Activated CD4-positive, alpha-beta memory T cell treated with anti-CD3 and anti-CD28 coated beads for 36 hours (primary cell): ENCODE measurements at regions not wholly inside any gene's neighbourhood (a gene's known extent, or its start where the extent isn't known, plus 50 kb on each side); places are given as distances from the start of the nearest gene placed in this dataset.

ENCODE experiments used
- CTCF ChIA-PET: fragments of 350-600 bp; sonication (Branson Sonifier 250); formaldehyde crosslinking; loops from one replicate; lab custom pipeline; 2021; ENCODE audit warnings: antibody characterized with exemption, inconsistent platforms; lab: Charles Lee
- POLR2A ChIA-PET: fragments of 350-600 bp; sonication (Branson Sonifier 250); formaldehyde crosslinking; loops from one replicate; lab custom pipeline; 2021; ENCODE audit warnings: antibody characterized with exemption; lab: Charles Lee
- DNase-seq: peaks from one replicate; pipeline ENCODE4 v3.0.0-alpha.2; 2020
- H3K27ac Mint-ChIP-seq: one replicate; pipeline ENCODE4 v1.8.0; 2021; ENCODE audit warnings: mixed read lengths
- H3K27me3 Mint-ChIP-seq: one replicate; pipeline ENCODE4 v1.8.0; 2021; ENCODE audit warnings: mixed read lengths
- H3K36me3 Mint-ChIP-seq: one replicate; pipeline ENCODE4 v1.8.0; 2021; ENCODE audit warnings: mixed read lengths
- H3K4me1 Mint-ChIP-seq: one replicate; pipeline ENCODE4 v1.8.0; 2021; ENCODE audit warnings: low read depth, mixed read lengths
- H3K4me3 Mint-ChIP-seq: one replicate; pipeline ENCODE4 v1.8.0; 2021; ENCODE audit warnings: mild to moderate bottlenecking, mixed read lengths
- H3K9me3 Mint-ChIP-seq: one replicate; pipeline ENCODE4 v1.8.0; 2021; ENCODE audit warnings: mixed read lengths
- intact Hi-C: fragments of 100-400 bp; cut with micrococcal nuclease; formaldehyde crosslinking; loops from one replicate; pipeline ENCODE4 v1.15.1; 2023

- no peak overlapping the region for H3K27ac Mint-ChIP-seq
- H3K4me1 Mint-ChIP-seq: no peaks in the 10 kb centered on the region
- no peaks in the 10 kb centered on the region for H3K36me3 Mint-ChIP-seq
- intact Hi-C loops: no loop called here
- H3K4me3 Mint-ChIP-seq: no peak overlapping the region
- ChIA-PET POLR2A (no interaction called here), CTCF (no interaction called here)
- H3K9me3 Mint-ChIP-seq: no peaks in the 10 kb centered on the region
- no peak for DNase-seq
- peaks cover 2% of the 10 kb centered on the region for H3K27me3 Mint-ChIP-seq
Measured at GRCh38 chr12:87930033-87930432, 99.2 kb downstream of the C12orf50 start.

- Mint-ChIP-seq H3K36me3 (no peaks in the 10 kb centered on the region), H3K27me3 (no peaks in the 10 kb centered on the region), H3K27ac (no peak overlapping the region), H3K4me3 (no peak overlapping the region), H3K4me1 (no peaks in the 10 kb centered on the region), H3K9me3 (no peaks in the 10 kb centered on the region)
- ChIA-PET POLR2A (no interaction called here), CTCF (no interaction called here)
- DNase-seq: no peak
- intact Hi-C loops: no loop called here
Measured at GRCh38 chr12:87929346-87929745, 99.9 kb downstream of the C12orf50 start.

GRCh38 chr12:87928031-87928430 lies 101.2 kb downstream of the C12orf50 start:
- ChIA-PET POLR2A (no interaction called here), CTCF (no interaction called here)
- Mint-ChIP-seq H3K4me3 (no peak overlapping the region), H3K9me3 (no peaks in the 10 kb centered on the region), H3K36me3 (no peaks in the 10 kb centered on the region), H3K27me3 (no peaks in the 10 kb centered on the region), H3K4me1 (no peaks in the 10 kb centered on the region), H3K27ac (no peak overlapping the region)
- no peak for DNase-seq
- intact Hi-C loops: no loop called here

DNA sequence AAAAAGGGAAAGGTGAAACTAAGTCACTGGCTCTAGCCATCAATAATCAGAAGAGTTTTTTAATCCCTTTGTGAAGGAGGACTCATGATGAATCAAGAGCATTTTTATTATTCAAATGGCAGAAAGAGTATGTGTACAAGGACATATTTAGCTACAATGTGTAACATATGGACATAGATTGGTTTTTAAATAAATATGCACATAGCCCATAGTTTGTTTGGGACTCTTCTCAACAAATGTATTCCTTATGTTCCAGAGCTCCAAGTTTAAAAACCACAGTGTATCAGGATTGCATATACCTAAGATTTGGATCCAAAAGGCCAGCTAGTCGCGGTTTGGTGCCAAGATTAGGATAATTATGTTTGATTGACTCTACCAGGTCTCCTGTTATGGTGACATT lies 104.2 kb downstream of the C12orf50 start:
- ChIA-PET CTCF (no interaction called here), POLR2A (no interaction called here)
- no peaks in the 10 kb centered on the region for H3K27me3 Mint-ChIP-seq
- H3K27ac Mint-ChIP-seq: no peak overlapping the region
- no peak for DNase-seq
- H3K4me1 Mint-ChIP-seq: no peaks in the 10 kb centered on the region
- no peak overlapping the region for H3K4me3 Mint-ChIP-seq
- H3K9me3 Mint-ChIP-seq: no peaks in the 10 kb centered on the region
- intact Hi-C loops: no loop called here
- no peaks in the 10 kb centered on the region for H3K36me3 Mint-ChIP-seq

- POLR2A ChIA-PET: no interaction called here
- intact Hi-C loops: no loop called here
- no peaks in the 10 kb centered on the region for H3K9me3 Mint-ChIP-seq
- no peaks in the 10 kb centered on the region for H3K27me3 Mint-ChIP-seq
- no peak overlapping the region for H3K4me3 Mint-ChIP-seq
- no peaks in the 10 kb centered on the region for H3K4me1 Mint-ChIP-seq
- no peak for DNase-seq
- CTCF ChIA-PET: no interaction called here
- H3K27ac Mint-ChIP-seq: no peak overlapping the region
- H3K36me3 Mint-ChIP-seq: no peaks in the 10 kb centered on the region
Measured at GRCh38 chr12:87924149-87924548, 105.1 kb downstream of the C12orf50 start.

DNA sequence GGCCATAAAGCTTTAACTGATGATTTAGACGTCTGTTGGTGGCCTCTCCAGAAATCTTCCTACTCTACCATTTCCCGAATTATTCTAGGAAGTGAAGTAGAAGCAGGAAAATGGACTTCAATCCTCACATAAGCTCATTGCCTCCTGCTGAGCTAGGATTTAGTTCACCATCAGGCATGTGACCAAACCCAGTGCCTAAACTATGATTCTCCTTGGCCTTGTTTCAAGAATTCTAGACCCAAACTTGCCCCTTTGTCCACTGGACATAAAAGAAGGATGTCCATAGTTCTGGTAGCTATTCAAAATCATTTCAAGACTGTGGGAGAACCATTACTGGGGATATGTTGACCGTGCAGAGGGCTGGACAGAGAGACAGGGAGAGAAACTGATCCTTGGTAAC lies 105.8 kb downstream of the C12orf50 start:
- DNase-seq: no peak
- Mint-ChIP-seq H3K27me3 (no peaks in the 10 kb centered on the region), H3K4me3 (no peak overlapping the region), H3K27ac (no peak overlapping the region), H3K36me3 (no peaks in the 10 kb centered on the region), H3K4me1 (no peaks in the 10 kb centered on the region), H3K9me3 (no peaks in the 10 kb centered on the region)
- POLR2A ChIA-PET: no interaction called here
- CTCF ChIA-PET: no interaction called here
- intact Hi-C loops: no loop called here

GRCh38 chr12:87922736-87923135 lies 106.5 kb downstream of the C12orf50 start:
- ChIA-PET POLR2A (no interaction called here), CTCF (interaction anchor here (0.6 kb wide), 1 partner anchor 16 kb away, joined by 3 read pairs; no protein-coding TSS in a partner anchor)
- no peaks in the 10 kb centered on the region for H3K36me3 Mint-ChIP-seq

DNA sequence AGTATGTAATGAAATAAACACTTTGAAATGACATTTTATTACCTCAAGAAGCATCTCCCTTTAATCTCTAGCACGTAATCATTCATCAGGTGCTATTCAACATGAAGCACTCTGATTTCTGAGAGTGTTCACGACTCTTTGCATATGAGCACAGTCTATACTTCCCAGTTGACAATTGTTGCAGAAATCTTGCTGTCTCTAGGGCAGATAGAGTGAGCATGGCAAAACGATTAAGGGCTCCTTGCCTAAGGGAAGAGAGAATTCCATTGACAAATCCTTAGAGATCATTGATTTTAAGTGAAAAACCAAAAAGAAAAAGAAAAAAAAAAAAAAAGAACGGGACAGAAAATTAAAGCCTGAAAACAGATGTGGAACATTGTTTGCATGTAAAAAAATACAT lies 107.6 kb downstream of the C12orf50 start:
- Mint-ChIP-seq H3K4me1 (no peaks in the 10 kb centered on the region), H3K36me3 (no peaks in the 10 kb centered on the region), H3K9me3 (no peaks in the 10 kb centered on the region), H3K4me3 (no peak overlapping the region), H3K27me3 (no peaks in the 10 kb centered on the region), H3K27ac (no peak overlapping the region)
- CTCF ChIA-PET: no interaction called here
- POLR2A ChIA-PET: no interaction called here
- intact Hi-C loops: no loop called here
- DNase-seq: no peak

More at GRCh38 chr12:87922736-87923135, 106.5 kb downstream of the C12orf50 start:
- DNase-seq: no peak
- Mint-ChIP-seq H3K27ac (no peak overlapping the region), H3K9me3 (no peaks in the 10 kb centered on the region), H3K27me3 (no peaks in the 10 kb centered on the region), H3K4me1 (no peaks in the 10 kb centered on the region), H3K4me3 (no peak overlapping the region)
- intact Hi-C loops: no loop called here

DNA sequence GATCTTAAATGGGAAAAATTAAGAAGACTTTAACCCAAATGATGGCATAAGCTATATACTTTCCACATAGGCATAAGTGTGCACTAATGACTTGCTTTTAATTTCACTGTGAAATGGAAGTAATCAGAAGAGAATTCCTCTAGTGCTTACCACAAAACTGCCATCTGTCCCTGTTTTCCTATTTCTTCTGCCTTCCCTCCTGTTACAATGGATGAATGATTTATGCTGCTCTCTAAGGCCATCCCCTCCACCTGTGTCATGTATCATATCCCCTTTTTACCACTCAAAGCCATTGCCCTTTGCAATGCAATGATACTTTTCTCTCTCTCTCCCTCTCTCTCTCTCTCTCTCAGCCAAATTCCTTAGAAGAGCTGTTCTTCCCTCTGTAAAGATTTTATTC lies 109.1 kb downstream of the C12orf50 start:
- Mint-ChIP-seq H3K36me3 (no peaks in the 10 kb centered on the region), H3K27me3 (no peaks in the 10 kb centered on the region), H3K9me3 (peaks cover 2% of the 10 kb centered on the region), H3K27ac (no peak overlapping the region), H3K4me1 (no peaks in the 10 kb centered on the region), H3K4me3 (no peak overlapping the region)
- intact Hi-C loops: no loop called here
- ChIA-PET CTCF (no interaction called here), POLR2A (no interaction called here)
- DNase-seq: no peak

GRCh38 chr12:87901457-87901856 lies 127.7 kb downstream of the C12orf50 start:
- H3K4me1 Mint-ChIP-seq: no peaks in the 10 kb centered on the region
- H3K36me3 Mint-ChIP-seq: no peaks in the 10 kb centered on the region
- POLR2A ChIA-PET: no interaction called here
- no peak for DNase-seq
- intact Hi-C loops: no loop called here
- H3K9me3 Mint-ChIP-seq: no peaks in the 10 kb centered on the region
- H3K27ac Mint-ChIP-seq: no peak overlapping the region
- CTCF ChIA-PET: no interaction called here
- no peak overlapping the region for H3K4me3 Mint-ChIP-seq
- H3K27me3 Mint-ChIP-seq: peaks cover 2% of the 10 kb centered on the region

DNA sequence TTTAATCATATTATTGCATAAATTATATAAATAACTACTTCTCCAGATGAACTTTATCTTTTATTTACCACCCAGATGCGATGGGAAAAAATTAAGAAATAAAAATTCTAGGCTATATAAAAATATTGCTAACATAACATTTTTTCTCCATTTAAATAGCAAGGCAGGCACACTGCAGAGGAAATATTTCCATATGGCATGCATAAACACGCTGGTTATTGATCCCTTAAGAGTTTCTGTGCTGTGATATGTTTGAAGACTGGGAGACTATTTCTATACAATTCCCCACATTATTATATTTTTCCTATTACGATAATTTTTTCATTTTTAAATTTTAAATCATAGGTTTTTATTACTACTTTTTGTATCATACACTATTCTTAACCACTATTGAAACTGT lies 131.5 kb downstream of the C12orf50 start:
- Mint-ChIP-seq H3K4me3 (no peak overlapping the region), H3K9me3 (no peaks in the 10 kb centered on the region), H3K27ac (no peak overlapping the region), H3K27me3 (peaks cover 2% of the 10 kb centered on the region), H3K4me1 (no peaks in the 10 kb centered on the region), H3K36me3 (no peaks in the 10 kb centered on the region)
- DNase-seq: no peak
- intact Hi-C loops: no loop called here
- POLR2A ChIA-PET: no interaction called here
- CTCF ChIA-PET: no interaction called here

GRCh38 chr12:87883806-87884205 lies 145.4 kb downstream of the C12orf50 start:
- Mint-ChIP-seq H3K4me3 (no peak overlapping the region), H3K27ac (no peak overlapping the region), H3K9me3 (no peaks in the 10 kb centered on the region), H3K4me1 (no peaks in the 10 kb centered on the region), H3K27me3 (no peaks in the 10 kb centered on the region), H3K36me3 (no peaks in the 10 kb centered on the region)
- intact Hi-C loops: no loop called here
- no peak for DNase-seq
- ChIA-PET POLR2A (no interaction called here), CTCF (no interaction called here)

DNA sequence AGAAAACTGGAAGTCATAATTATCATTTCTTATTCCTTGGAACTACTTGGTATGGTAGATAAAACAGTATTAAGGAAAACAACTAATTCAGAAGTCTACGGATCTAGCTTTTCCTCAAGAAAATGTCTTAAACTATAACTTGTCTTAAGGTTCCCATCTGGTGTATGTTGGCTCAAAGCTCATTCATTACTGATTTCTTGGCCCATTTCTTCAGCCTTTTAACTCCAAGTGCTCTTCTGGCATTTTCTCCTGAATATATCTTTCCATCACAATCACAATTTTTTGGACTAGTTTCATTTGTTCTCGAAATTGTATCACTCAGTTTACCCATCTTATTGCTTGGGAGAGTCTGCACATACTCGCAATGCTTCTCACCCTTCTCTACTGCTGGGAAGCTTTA lies 150.1 kb downstream of the C12orf50 start:
- no peak overlapping the region for H3K27ac Mint-ChIP-seq

More for the DNA sequence above, 150.1 kb downstream of the C12orf50 start:
- intact Hi-C loops: no loop called here
- Mint-ChIP-seq H3K4me1 (no peaks in the 10 kb centered on the region), H3K9me3 (no peaks in the 10 kb centered on the region), H3K4me3 (no peak overlapping the region), H3K36me3 (no peaks in the 10 kb centered on the region), H3K27me3 (no peaks in the 10 kb centered on the region)
- no peak for DNase-seq
- ChIA-PET CTCF (no interaction called here), POLR2A (no interaction called here)
